M059J (cell line): ENCODE measurements at regions not wholly inside any gene's neighbourhood (a gene's known extent, or its start where the extent isn't known, plus 50 kb on each side); places are given as distances from the start of the nearest gene placed in this dataset.

Source experiments
- DNase-seq: peaks from one replicate; pipeline ENCODE4 v3.0.0-alpha.2; 2012; ENCODE audit warnings: low read depth

- peak; percentile 58 for DNase-seq
These were observed 88.7 kb upstream of the FAM169A start for GRCh38 chr5:74954919-74955318.

GRCh38 chr5:74953937-74954720 is 87.9 kb upstream of the FAM169A start:
- DNase-seq: peak; percentile 90

- no peak for DNase-seq
These were observed 87.4 kb upstream of the FAM169A start for GRCh38 chr5:74953554-74953936.

GRCh38 chr5:74952406-74952805 is 86.2 kb upstream of the FAM169A start:
- peak; percentile 73 for DNase-seq

- no peak for DNase-seq
These were observed 85.7 kb upstream of the FAM169A start for GRCh38 chr5:74951865-74952264.

- no peak for DNase-seq
These were observed 84.8 kb upstream of the FAM169A start for GRCh38 chr5:74950836-74951515.

- DNase-seq: peak; percentile 34
These were observed 83.8 kb upstream of the FAM169A start for GRCh38 chr5:74949976-74950375.

- peak; percentile 44 for DNase-seq
These were observed 81.9 kb upstream of the FAM169A start for GRCh38 chr5:74948031-74948546.

- DNase-seq: no peak
These were observed 80.3 kb upstream of the FAM169A start for GRCh38 chr5:74946471-74946870.

- no peak for DNase-seq
These were observed 79.5 kb upstream of the FAM169A start for GRCh38 chr5:74945561-74946165.

GRCh38 chr5:74943905-74944304 is 77.7 kb upstream of the FAM169A start:
- no peak for DNase-seq

GRCh38 chr5:74942622-74943286 is 76.6 kb upstream of the FAM169A start:
- no peak for DNase-seq

GRCh38 chr5:74940782-74941353 is 74.7 kb upstream of the FAM169A start:
- no peak for DNase-seq

GRCh38 chr5:74938250-74938933 is 72.2 kb upstream of the FAM169A start:
- DNase-seq: peak; percentile 29

- DNase-seq: peak; percentile 33
These were observed 69.5 kb upstream of the FAM169A start for GRCh38 chr5:74935752-74936091.

- peak; percentile 85 for DNase-seq
These were observed 69.0 kb upstream of the FAM169A start for GRCh38 chr5:74934949-74935751.

- DNase-seq: no peak
These were observed 61.1 kb upstream of the FAM169A start for GRCh38 chr5:74927336-74927735.

GRCh38 chr5:74919487-74919886 is 53.3 kb upstream of the FAM169A start:
- DNase-seq: peak; percentile 68

- DNase-seq: no peak
These were observed 52.9 kb upstream of the FAM169A start for GRCh38 chr5:74919041-74919440.

- no peak for DNase-seq
These were observed 52.1 kb upstream of the FAM169A start for GRCh38 chr5:74918232-74918669.
